ENCODE measurements at regions not wholly inside any gene's neighbourhood (a gene's known extent, or its start where the extent isn't known, plus 50 kb on each side); places are given as distances from the start of the nearest gene placed in this dataset.

DNA sequence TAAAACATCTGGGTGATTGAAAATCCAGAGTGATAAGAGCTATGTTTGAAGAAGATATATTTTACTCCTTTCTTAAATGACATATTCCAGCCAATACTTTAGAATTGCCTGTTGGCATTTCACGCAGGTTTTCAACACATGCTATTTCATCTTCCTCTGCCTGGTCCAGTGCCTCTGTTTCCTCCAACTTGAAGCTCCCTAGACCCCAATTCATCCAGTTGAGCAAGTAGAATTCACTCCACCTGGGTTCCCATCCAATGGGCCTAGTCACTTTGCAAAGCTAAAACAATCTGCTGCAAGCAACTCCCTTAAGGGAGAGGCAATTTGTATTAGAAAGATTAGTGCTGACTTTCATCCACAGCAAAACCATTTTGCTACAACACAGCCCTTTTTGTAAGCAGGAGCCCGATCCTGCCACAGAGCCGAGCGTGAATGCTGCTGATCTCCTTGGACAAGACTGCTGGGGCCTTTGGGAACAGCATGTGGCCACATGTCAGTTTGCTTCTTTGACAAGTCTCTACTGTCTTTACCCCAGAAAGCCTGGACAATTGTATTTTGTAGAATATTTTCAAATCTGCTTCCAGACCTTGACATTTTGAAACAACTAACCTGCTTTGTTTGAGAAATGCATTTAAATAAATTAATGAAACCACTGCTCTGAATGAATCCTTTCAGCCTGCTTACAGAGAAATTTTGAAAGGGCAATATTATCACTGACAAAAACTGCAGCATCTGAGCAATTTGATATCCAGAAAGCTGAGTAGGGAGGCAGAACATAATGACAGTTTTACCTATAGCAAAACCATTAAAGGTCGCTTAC is 259.1 kb downstream of the TDRD15 start:
- in situ Hi-C loops (cut with HindIII; ENCODE audit: low sequenced_read_pairs) = no loop called here

GRCh38 chr2:21386666-21387065 is 262.9 kb downstream of the TDRD15 start:
- in situ Hi-C loops (cut with HindIII; ENCODE audit: low sequenced_read_pairs) = no loop called here

DNA sequence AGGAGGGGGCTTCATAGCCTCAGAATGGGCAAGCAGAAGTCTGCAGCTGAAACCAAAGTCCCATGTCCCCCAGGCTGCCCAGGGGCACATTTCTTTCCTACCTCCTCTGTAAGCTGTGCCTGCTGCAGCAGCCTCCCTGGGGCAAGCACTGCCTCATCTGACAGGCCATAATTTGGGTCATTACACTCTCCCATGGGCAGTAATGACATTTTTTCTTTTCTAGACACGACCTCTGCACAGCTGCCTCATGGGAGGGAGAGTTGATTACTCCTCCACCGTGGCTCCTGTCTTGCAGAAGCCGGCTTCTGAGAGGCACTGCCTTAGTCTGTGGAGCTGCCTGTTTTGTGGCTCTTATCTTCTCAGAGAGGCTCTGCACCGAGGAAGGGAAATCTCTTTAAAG is 268.9 kb downstream of the TDRD15 start:
- in situ Hi-C loops (cut with HindIII; ENCODE audit: low sequenced_read_pairs) = no loop called here

DNA sequence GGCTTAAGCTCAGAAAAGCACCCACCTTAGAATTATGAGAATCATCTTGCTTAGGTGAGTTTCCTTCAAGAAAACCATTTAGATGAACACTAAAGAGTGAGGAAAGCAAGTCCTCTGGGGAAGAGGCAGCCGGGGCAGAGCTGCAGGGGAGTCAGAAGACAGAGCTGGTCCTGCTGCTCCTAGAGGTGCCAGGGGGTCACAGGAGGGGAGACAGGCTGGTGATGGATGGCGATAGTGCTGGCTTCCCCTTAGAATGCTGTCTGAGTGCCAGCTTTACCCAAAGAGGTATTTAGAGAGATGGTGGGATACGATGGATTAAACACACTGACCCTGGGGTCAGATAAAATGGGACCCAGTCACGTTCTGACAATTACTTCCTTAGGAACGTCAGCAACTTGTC is 269.4 kb downstream of the TDRD15 start:
- in situ Hi-C loops (cut with HindIII; ENCODE audit: low sequenced_read_pairs) = no loop called here

- in situ Hi-C loops (cut with HindIII; ENCODE audit: low sequenced_read_pairs) = no loop called here
Measured at GRCh38 chr2:21395366-21395765, 271.6 kb downstream of the TDRD15 start.

- in situ Hi-C loops (cut with HindIII; ENCODE audit: low sequenced_read_pairs) = no loop called here
Measured at GRCh38 chr2:21396252-21396651, 272.5 kb downstream of the TDRD15 start.

DNA sequence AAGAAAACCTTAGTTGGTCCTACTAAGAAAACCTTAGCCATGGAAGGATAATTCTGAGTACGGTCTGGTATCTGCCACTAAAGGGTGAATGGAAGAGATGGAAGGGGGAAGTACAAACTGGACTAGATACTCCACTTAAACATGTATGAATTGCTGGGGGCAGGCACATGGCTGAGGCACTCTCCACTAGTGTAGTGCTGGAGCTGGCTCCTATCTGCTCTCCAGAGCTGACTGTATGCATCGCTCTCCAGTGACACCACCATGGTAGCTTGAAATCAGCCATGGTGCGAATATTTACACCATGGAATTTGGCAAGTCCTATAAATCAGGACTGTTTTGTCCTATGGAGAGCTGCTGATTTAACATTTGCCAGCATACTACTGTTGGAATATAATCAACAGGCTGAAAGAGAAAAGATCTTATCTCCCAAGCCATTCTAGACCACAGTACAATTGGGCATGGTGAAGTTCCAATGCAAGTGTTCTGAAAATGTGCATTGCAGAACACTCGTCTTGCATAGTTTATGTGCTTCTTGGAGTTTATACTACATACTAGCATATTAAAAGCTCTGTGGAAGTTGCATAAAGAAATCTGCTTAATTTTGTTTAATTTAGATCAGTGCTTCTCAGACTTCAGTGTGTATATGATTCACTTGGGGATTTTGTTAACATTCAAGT is 277.4 kb downstream of the TDRD15 start:
- in situ Hi-C loops (cut with HindIII; ENCODE audit: low sequenced_read_pairs) = no loop called here

DNA sequence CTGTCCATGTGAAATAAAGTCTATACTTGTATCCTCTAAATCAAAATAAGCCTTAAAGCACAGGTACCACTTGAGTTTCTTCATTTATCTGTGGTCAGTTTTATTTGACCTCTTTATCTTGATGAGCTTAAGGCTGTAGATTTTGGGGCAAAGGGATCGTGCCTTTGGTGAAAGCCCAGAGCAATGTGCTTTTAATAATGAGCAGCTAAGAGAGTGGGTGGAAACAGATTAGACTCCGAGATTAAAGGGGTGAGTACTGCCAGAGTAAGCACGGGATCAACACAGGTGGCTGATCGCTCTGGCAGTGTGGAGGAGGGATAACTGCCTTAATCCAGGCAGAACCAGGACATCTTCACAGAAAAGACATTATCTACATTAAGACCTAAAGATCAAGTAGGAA is 280.4 kb downstream of the TDRD15 start:
- in situ Hi-C loops (cut with HindIII; ENCODE audit: low sequenced_read_pairs) = no loop called here

GRCh38 chr2:21404827-21405625 is 281.3 kb downstream of the TDRD15 start:
- in situ Hi-C loops (cut with HindIII; ENCODE audit: low sequenced_read_pairs) = no loop called here

DNA sequence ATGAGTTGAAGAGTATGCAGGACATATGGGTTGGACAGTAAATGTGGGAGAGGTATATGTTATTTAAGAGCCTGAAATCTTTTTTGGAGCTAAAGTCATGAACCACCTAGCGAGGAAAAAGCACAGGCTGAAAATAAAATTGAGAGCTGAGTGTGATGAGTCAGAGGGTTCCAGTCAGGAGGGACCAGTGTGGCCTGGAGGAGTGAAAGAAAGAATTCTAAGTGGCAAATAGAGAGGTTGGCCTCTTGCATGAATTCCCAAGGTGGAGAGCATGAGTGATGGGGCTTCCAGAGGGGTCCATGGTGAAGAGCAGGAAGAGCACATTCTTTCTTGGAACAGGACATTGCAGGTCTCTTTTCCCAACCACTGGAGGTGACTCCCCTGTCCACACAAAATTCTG is 282.6 kb downstream of the TDRD15 start:
- in situ Hi-C loops (cut with HindIII; ENCODE audit: low sequenced_read_pairs) = no loop called here

DNA sequence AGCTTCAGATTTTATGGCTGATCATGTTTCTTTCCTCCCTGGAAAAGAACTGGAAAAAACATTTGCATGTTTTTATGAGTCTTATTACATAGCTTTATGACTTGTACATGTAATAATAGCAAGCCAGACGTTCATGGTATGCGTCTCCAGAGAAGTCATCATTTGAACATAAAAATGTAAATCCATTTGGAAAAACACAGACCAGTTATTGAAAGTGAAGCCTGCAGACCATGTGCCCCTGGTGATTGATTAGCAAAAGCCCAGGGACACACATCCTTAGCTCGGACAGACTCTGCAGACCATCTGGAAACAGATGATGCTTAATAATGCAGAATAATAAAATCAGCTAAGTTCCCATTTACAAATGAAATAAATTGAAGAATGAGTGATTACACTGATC is 283.1 kb downstream of the TDRD15 start:
- in situ Hi-C loops (cut with HindIII; ENCODE audit: low sequenced_read_pairs) = no loop called here

- in situ Hi-C loops (cut with HindIII; ENCODE audit: low sequenced_read_pairs) = no loop called here
Measured at GRCh38 chr2:21407851-21408250, 284.1 kb downstream of the TDRD15 start.

- in situ Hi-C loops (cut with HindIII; ENCODE audit: low sequenced_read_pairs) = no loop called here
Measured at GRCh38 chr2:21411741-21412140, 288.0 kb downstream of the TDRD15 start.

DNA sequence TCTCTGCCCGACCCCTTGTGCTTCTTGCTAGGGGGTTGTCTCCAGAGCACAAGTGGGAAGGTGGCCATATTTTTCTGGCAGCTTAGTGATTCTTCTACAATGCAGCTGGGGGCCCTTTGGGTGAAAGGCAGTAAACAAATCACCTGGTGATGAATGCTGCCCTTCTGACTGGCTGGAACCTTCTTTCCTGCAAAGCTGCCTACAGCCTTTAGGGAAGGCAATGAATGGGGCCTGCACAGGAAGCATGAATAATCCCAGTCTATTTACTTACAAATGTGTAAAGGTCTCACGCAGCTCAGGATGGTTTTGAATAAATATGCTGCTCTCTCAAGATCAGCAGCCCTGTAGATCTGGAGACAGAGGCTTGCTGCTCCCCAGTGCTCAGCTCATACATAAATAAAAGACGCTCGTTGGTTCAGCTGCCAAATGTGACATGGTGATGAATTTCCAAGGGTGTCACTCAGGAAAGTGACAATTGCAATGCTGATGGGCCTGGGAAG is 289.2 kb downstream of the TDRD15 start:
- in situ Hi-C loops (cut with HindIII; ENCODE audit: low sequenced_read_pairs) = no loop called here

DNA sequence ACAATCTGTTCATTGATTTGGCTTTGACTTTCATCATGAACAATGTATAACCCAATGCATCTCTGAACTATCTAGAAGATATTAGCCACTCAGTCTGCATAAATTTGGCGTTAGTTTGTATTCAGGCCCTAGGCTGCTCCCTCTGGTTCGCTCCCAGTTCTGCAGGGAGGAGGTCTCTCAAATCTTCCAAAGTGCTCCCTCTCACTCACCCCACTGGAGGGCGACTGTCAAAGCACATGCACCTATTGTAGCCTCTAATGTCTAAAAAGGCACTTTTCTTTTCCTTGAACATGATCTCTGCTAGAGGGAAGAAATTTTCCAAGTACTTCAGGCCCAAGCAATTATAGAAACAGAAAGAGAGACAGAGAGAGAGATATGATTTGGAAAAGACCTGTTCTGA is 291.5 kb downstream of the TDRD15 start:
- in situ Hi-C loops (cut with HindIII; ENCODE audit: low sequenced_read_pairs) = no loop called here

DNA sequence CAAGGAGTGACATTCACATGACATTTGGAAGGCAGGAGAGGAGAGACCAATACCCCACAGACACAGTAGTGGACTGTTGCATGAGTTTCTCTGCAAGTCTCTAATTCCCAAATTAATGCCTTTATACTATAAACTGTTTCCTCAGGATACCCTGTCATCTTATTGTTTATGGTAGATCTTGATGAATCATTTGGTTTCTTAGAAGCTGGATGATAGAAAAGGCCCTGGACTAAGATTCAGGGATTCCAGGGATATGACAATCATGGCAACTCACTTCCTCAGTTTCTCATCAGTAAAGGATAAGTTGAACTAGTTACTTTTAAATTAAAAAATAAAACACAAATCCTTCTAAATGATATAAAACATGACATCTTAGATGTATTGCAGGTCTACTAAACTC is 292.5 kb downstream of the TDRD15 start:
- in situ Hi-C loops (cut with HindIII; ENCODE audit: low sequenced_read_pairs) = no loop called here

DNA sequence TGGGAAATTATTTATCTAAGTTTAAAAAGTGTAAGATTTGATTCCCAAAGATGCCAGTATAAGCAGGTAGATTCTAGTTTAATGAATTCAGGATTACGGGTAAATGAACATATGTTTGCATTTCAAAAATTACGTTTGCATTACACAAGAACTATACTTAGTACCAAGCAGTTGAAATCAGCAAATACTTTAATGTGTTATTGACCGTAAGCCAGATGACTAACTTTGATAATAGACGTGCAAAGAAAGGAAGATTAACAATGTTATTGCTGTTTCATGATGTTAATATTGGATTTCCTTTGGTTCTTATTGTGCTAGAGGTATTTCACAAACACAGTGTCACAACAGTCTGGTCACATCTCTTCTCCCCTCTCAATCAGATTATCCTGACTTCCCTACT is 294.7 kb downstream of the TDRD15 start:
- in situ Hi-C loops (cut with HindIII; ENCODE audit: low sequenced_read_pairs) = no loop called here

DNA sequence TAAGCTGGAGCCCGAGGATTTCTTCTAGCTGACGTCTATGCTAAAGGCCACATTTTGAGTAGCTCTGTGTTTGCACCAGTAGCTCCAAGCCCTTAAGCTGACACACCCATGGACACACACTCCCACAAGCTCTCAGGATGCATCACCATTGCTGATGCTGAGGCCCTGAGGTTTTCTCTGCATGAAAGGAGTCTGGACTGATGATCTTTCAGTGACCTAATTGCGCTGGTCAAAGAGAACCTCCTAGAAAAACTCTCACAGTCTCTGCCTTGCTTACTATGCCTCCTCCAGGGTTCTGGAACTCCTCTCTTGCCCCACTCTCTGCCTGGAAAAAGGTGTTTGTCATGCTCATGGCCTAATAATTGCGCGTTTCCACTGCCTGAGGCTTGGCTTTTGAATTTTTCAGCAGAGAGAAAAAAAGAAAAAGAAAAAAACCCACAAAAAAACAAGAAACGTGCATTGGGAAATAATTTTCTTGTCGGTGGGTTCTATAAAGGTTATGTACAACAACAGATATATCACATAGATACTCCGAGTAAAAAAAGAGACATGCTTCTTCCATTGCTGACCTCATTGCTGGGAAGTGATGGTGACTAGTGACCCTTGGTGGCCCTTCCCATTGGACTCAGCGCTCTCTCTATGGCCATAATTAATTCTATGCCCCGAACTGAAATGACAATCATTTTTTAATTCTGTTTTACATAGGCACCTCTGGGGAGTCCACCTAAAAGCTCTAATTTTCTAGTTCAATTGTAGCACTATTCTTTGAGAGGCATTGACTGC is 297.0 kb downstream of the TDRD15 start:
- in situ Hi-C loops (cut with HindIII; ENCODE audit: low sequenced_read_pairs) = no loop called here

DNA sequence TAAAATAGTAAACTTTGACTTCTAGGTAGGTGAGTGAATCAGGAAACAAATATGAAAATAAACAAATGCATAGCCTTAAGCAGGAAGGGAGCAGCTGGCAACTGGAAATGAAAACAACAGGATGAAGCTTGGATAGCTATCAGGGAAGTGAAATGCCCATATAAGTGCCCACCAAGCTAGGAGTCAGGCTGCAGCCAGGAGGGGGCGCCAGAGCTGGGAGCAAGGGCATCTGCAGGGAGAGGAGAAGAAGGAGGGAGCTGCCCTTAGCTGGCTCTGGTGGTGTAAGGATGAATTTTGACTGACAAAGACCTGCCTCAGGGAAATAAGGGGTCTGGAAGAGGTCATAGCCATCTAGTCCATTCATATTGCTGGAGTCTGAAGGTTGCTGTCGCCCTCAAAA is 298.3 kb downstream of the TDRD15 start:
- in situ Hi-C loops (cut with HindIII; ENCODE audit: low sequenced_read_pairs) = no loop called here

DNA sequence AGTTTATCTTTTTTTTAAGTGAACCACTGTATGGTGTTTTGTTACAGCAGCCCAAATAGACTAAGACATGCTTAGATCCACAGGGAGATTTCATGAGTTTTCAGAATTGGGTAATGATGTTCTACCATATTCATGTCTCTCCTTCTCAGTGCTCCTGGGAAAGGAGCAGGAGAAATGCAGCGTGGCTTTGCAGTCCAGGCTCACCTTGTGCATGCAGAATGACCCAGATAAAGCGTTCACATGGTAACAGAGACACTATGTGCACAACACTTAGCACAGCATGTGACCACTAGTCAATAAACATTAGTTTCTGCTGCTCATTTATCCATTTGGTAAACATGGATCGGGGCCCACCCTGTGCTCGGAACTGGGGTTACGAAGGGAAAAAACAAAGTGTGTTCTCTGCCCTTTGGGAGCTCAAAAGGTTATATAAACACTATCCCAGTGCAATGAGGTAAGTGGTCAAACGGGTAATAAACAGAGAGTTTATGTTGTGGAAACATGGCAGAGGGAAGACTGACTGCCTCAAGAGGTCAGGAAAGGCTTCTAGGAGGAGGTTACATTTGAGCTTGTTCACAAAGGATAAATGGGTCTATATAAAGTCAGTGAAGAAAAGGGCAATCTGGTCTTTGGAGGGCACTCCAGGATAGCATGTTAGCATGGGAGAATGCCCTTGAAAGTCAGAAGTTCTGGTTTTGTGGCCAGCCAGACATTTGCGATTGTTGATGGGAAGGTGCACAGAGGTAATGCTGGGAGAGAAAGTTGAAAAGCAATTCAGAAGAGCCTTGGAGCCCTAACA is 299.2 kb downstream of the TDRD15 start:
- in situ Hi-C loops (cut with HindIII; ENCODE audit: low sequenced_read_pairs) = no loop called here

All from endothelial cell of hepatic sinusoid (primary cell).